ENCODE measurements at regions not wholly inside any gene's neighbourhood (a gene's known extent, or its start where the extent isn't known, plus 50 kb on each side); places are given as distances from the start of the nearest gene placed in this dataset.

- DNase-seq, result no peak
These were observed 172.3 kb upstream of the CTBP2 start for GRCh38 chr10:125332548-125333208.

- no peak for DNase-seq
These were observed 170.7 kb upstream of the CTBP2 start for GRCh38 chr10:125331056-125331455.

GRCh38 chr10:125329056-125329455 is 168.7 kb upstream of the CTBP2 start:
- no peak for DNase-seq

- no peak for DNase-seq
These were observed 165.0 kb upstream of the CTBP2 start for GRCh38 chr10:125325326-125325725.

- no peak for DNase-seq
These were observed 156.1 kb upstream of the CTBP2 start for GRCh38 chr10:125316436-125316835.

GRCh38 chr10:125300937-125301336 is 140.6 kb upstream of the CTBP2 start:
- DNase-seq, result no peak

GRCh38 chr10:125299461-125299860 is 139.1 kb upstream of the CTBP2 start:
- DNase-seq, result no peak

- no peak for DNase-seq
These were observed 136.2 kb upstream of the CTBP2 start for GRCh38 chr10:125296598-125296997.

- DNase-seq, result peak; percentile 3
These were observed 133.7 kb upstream of the CTBP2 start for GRCh38 chr10:125294109-125294508.

GRCh38 chr10:125291836-125292235 is 131.5 kb upstream of the CTBP2 start:
- DNase-seq, result no peak

GRCh38 chr10:125289461-125289860 is 129.1 kb upstream of the CTBP2 start:
- DNase-seq, result no peak

- DNase-seq, result peak; percentile 7
These were observed 124.7 kb upstream of the CTBP2 start for GRCh38 chr10:125284875-125285597.

GRCh38 chr10:125283836-125284614 is 123.7 kb upstream of the CTBP2 start:
- DNase-seq, result no peak

GRCh38 chr10:125283191-125283835 is 123.0 kb upstream of the CTBP2 start:
- no peak for DNase-seq

GRCh38 chr10:125281091-125281490 is 120.7 kb upstream of the CTBP2 start:
- no peak for DNase-seq

GRCh38 chr10:125276133-125276532 is 115.8 kb upstream of the CTBP2 start:
- DNase-seq, result no peak

- no peak for DNase-seq
These were observed 114.6 kb upstream of the CTBP2 start for GRCh38 chr10:125274961-125275360.

- no peak for DNase-seq
These were observed 112.7 kb upstream of the CTBP2 start for GRCh38 chr10:125273023-125273422.

- no peak for DNase-seq
These were observed 109.4 kb upstream of the CTBP2 start for GRCh38 chr10:125269716-125270115.

GRCh38 chr10:125266966-125267365 is 106.6 kb upstream of the CTBP2 start:
- no peak for DNase-seq

- DNase-seq, result no peak
These were observed 106.2 kb upstream of the CTBP2 start for GRCh38 chr10:125266541-125266940.

GRCh38 chr10:125265579-125265955 is 105.2 kb upstream of the CTBP2 start:
- no peak for DNase-seq
